HCEC 1CT (cell line): ENCODE measurements at regions not wholly inside any gene's neighbourhood (a gene's known extent, or its start where the extent isn't known, plus 50 kb on each side); places are given as distances from the start of the nearest gene placed in this dataset.
"Not testable (repeated sequence)": the region's sequence is repeated elsewhere in the genome, so short reads cannot be mapped to it uniquely, and the experiment has no call there.

Experiments
- DNase-seq: peaks from one replicate; pipeline ENCODE4 v3.0.0-alpha.2; 2017

- DNase-seq: no peak
Observed at GRCh38 chr16:63652091-63652490, 1469.8 kb downstream of the CDH11 start.

GRCh38 chr16:63650550-63650949 lies 1471.3 kb downstream of the CDH11 start:
- DNase-seq: no peak

GRCh38 chr16:63633706-63634445 lies 1488.0 kb downstream of the CDH11 start:
- not testable (repeated sequence) for DNase-seq

GRCh38 chr16:63629272-63629671 lies 1492.6 kb downstream of the CDH11 start:
- DNase-seq: no peak

- DNase-seq: no peak
Observed at GRCh38 chr16:63628812-63629211, 1493.1 kb downstream of the CDH11 start.

- no peak for DNase-seq
Observed at GRCh38 chr16:63625126-63625525, 1496.7 kb downstream of the CDH11 start.

GRCh38 chr16:63623551-63624039 lies 1498.3 kb downstream of the CDH11 start:
- DNase-seq: no peak

GRCh38 chr16:63618896-63619485 lies 1502.9 kb downstream of the CDH11 start:
- no peak for DNase-seq

GRCh38 chr16:63617990-63618763 lies 1503.7 kb downstream of the CDH11 start:
- DNase-seq: no peak

- DNase-seq: no peak
Observed at GRCh38 chr16:63617047-63617989, 1504.5 kb downstream of the CDH11 start.

- no peak for DNase-seq
Observed at GRCh38 chr16:63614429-63614828, 1507.4 kb downstream of the CDH11 start.

- no peak for DNase-seq
Observed at GRCh38 chr16:63613701-63614100, 1508.2 kb downstream of the CDH11 start.

GRCh38 chr16:63612462-63613227 lies 1509.2 kb downstream of the CDH11 start:
- no peak for DNase-seq

GRCh38 chr16:63606778-63607177 lies 1515.1 kb downstream of the CDH11 start:
- no peak for DNase-seq

- DNase-seq: no peak
Observed at GRCh38 chr16:63602206-63602927, 1519.5 kb downstream of the CDH11 start.

- no peak for DNase-seq
Observed at GRCh38 chr16:63596716-63597115, 1525.1 kb downstream of the CDH11 start.

GRCh38 chr16:63592852-63593251 lies 1529.0 kb downstream of the CDH11 start:
- no peak for DNase-seq

GRCh38 chr16:63581570-63581969 lies 1540.3 kb downstream of the CDH11 start:
- DNase-seq: no peak

GRCh38 chr16:63578791-63579190 lies 1542.6 kb upstream of the CDH8 start:
- no peak for DNase-seq

GRCh38 chr16:63577891-63578290 lies 1541.7 kb upstream of the CDH8 start:
- no peak for DNase-seq

- no peak for DNase-seq
Observed at GRCh38 chr16:63575041-63575440, 1538.8 kb upstream of the CDH8 start.
